GM19043 (cell line): ENCODE measurements at regions not wholly inside any gene's neighbourhood (a gene's known extent, or its start where the extent isn't known, plus 50 kb on each side); places are given as distances from the start of the nearest gene placed in this dataset.
"Not testable (repeated sequence)": the region's sequence is repeated elsewhere in the genome, so short reads cannot be mapped to it uniquely, and the experiment has no call there.

Source experiments
- ATAC-seq: cut with Tn5 transposase; IDR thresholded peaks from one replicate; pipeline ENCODE4 v1.9.1; 2021; ENCODE audit warnings: low read depth; ENCODE audit not compliant: unreplicated experiment

DNA sequence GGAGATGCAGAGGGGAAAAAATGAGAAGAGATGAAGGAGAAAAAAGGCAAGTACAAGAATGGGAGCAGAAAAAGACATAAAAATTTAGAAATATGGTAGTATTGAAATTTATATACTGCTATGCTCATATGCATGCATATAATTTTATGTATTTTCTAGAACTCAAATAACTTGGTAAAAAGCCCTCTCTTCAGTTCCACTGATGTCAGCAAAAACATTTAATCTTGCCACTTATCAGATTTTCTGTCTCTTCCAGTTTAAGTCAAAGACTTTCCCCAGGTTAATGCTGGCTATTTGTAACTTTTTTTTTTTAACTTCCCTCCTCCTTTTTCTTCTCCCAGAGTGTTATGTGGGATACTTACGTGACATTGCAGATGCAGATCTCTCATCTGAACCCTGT, 617.5 kb upstream of the CPEB2 start:
- no peak for ATAC-seq

DNA sequence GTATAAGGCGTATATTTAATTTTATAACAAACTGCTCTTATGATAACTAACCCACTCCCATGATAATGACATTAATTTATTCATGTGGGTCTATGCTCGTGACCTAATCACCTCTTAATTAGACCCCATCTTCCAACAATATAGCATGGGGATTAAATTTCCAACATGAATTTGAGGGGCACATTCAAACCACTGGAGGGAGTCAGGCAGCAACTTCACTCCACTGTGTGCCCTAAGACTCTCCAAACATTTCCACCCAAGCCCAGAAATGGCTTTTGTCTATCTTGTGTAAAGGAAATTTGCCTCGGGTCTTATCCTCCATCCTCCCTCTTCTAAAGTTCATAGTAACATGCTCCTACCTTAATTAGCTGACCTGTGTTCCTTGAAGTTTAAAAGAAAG, 616.1 kb upstream of the CPEB2 start:
- no peak for ATAC-seq

DNA sequence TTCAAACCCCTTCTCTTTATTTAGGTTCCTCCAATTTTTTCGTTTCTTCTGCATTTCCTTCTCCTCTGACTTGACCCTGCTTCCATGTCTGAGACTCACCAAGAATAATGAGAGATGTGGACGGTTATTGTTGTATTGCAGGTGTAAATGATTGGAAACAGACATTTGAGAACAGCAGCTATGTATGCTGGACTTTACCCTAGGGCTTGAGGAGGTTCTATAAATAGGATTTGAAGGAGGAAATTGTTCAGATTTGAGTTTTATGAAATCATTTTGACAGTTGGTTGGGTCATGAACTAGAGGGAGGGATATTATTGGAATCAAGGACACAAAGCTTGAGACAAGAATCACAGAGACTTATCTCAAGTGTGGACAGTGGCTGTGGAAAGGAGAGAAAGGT, 614.6 kb upstream of the CPEB2 start:
- ATAC-seq: no peak

DNA sequence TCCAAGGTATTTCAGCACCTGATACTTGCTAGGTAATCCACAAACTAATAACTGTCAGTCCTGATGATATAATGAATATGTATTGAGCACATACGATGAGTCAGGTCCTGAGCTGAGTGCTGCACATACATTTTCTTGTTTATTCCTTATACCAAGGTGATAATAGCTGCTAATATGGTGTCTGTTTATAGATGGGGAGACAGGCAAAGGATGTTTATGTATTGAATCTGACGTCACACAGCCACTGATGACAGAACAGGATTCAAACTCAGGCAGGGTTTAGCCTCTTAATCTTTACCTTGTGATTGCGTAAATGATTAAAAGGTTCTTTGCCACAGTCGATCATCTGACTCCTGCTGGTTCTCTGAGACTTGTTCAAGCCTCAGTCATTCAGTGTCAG, 609.9 kb upstream of the CPEB2 start:
- ATAC-seq: no peak

DNA sequence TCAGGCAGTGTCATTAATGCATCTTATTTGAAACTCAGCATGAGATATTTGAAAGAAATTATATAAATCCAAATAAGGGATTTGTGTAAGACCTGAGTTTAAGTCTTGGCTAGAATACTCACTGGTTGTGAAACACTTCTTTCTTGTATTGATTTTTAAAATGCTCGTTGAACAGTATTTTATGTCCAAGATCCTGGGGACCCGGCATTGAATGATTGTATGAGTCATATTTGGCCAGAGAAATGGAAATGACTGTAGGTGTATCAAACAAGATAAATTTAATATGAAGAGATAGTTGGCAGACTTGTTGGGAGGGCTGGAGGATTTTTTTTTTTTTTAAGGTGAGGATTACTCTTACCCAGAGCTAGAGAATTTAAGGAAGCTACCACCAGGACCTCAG, 606.1 kb upstream of the CPEB2 start:
- ATAC-seq: no peak

DNA sequence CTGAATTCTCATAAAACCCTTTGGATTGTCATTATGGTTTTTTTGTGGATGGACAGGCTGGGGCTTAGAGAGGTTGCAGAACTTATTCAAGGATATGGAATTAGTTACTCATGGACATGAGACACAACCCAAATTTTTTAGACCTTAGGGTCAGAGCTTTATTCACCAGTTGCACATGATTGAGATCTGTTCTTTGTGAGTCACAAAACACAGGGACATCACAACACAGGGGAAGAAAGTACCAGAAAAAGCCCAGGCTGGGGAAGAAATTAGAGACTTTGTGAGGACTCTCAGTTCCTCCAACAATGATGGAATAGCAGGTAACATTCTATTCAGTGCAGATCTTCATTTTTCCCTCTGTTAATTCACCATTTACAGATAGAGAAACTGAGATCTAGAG, 602.4 kb upstream of the CPEB2 start:
- no peak for ATAC-seq

DNA sequence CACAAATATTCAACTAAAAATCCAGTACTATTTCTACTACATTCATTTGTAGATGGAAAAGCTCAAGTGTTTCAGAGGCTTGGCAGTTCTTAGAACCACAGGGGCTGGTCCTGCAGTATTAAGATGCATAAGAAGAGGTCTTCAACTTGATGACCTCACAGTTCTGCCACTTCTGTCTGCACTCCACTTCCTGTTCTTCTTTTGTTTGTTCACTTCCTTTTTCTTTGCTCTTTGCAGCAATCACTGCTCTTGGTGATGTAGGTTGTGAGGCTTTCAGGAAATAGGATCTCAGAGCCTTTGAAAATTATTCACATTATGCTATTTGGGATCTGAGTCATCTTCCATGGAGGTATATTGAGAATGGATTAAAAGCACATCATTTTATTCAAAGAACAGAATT, 602.0 kb upstream of the CPEB2 start:
- no peak for ATAC-seq

DNA sequence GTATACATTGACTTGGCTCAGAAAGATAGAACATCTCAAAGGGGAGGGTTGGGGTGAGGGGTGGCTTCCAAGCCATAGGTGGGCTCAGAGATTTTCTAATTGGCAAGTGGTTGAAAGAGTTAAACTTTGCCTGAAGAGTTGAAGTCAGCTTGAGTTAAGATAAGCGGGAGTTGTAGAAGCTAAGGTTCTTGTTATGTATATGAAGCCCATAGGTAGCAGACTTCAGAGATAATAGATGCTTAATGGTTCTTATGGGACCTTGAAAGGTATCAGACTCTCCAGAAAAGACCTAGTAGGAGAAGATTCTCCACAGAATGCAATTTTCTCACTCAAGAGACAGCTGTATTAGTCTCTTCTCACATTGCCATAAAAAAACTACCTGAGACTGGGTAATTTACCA, 599.1 kb upstream of the CPEB2 start:
- no peak for ATAC-seq

DNA sequence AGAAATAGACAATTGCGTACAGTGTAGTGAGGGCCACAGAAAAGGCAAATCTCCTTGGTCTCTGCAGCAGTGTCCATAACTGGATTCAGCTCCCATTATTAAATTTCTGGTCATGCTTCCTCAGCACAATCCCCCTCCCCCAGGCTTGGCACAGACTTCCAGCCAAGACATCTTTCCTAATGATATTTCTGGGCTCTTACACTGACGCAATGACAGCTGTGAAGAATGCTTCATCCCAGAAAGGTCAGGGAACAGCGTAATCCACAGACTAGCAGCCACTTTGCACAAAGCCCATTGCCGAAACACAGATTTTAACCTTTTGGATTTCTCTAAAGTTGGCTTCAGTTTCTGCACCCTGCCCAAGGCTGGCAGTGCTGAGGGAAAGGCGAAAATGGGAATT, 597.6 kb upstream of the CPEB2 start:
- no peak for ATAC-seq

DNA sequence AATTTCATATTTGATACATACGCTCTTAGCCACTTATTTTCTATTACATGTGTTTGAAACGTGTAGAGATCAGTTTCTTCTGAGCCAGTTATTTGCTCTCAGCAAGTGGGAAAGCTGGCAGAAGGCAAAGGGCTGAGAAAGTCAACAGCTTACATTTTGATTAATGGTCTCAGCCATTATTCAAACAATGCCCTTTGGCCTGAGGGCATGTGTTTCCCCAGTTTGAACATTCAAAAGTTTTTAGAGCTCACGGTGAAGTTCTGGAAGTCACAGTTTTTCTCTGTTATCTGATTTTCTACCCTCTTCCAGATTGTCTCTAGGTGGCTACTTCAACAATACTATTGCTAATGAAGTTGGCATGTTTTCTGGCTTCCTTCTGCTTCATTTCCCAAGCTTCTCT, 591.8 kb upstream of the CPEB2 start:
- ATAC-seq: no peak

DNA sequence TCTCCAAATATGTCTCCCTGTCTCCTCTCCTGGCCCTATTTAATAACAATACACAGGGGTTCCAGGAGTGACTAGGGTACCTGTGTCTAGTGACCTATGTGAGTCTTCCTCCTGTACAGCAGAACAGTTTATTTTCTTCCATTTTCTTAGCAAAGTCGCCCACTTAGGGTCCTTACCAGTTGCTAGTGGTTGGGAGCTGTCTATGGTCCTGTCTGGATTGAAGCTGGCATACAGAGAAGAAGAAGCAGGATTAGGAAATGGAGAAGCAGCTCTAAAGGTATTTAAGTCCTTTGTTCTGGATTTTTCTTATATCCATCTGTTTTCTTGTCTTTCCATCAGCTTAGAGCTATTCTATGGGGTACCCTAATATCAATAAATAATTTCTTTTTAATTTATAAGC, 587.1 kb upstream of the CPEB2 start:
- ATAC-seq: no peak

DNA sequence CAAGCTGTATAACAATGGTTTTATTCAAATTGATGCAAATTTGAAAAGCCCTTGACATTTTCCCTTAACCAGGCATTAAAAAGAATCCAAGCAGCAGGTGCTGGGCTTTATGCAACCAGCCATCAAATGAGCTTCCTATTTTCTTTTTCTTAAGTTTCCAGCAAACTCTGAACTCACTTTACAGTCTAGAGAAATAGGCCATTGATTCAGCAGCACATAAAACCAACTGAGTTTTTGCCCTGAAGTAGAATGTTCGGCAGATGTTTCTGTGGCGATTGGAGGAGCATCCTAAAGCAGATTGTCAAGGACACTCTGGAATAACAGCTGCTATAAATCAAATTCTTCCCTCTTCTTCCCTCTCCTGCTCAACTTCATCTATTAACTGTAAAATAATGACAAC, 582.8 kb upstream of the CPEB2 start:
- no peak for ATAC-seq

DNA sequence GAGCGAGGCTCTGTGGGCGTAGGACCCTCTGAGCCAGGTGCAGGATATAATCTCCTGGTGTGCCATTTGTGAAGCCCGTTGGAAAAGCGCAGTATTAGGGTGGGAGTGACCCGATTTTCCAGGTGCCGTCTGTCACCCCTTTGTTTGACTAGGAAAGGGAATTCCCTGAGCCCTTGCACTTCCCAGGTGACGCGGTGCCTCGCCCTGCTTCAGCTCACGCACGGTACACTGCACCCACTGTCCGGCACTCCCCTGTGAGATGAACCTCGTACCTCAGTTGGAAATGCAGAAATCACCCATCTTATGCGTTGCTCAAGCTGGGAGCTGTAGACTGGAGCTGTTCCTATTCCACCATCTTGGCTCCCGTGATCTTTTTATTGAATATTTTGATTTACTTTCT, 576.0 kb upstream of the CPEB2 start:
- not testable (repeated sequence) for ATAC-seq

DNA sequence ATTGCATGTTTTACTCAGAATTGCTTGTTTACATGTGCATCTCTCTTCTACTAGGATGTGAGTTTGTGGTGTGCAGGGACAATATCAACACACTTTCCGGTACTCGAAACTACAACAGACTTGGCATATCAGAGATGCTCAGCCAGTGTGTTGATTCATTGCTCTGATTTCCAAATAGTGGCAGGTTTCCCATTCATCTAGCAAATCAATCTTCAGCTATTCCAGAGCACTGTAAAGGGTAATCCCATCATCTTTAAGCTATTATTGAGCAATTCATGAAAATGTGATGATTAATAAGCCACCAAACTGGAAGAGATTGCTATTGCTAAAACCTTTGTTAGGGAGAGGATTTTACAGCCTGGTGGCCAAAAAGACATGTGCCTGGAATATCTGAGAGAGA, 574.2 kb upstream of the CPEB2 start:
- no peak for ATAC-seq

DNA sequence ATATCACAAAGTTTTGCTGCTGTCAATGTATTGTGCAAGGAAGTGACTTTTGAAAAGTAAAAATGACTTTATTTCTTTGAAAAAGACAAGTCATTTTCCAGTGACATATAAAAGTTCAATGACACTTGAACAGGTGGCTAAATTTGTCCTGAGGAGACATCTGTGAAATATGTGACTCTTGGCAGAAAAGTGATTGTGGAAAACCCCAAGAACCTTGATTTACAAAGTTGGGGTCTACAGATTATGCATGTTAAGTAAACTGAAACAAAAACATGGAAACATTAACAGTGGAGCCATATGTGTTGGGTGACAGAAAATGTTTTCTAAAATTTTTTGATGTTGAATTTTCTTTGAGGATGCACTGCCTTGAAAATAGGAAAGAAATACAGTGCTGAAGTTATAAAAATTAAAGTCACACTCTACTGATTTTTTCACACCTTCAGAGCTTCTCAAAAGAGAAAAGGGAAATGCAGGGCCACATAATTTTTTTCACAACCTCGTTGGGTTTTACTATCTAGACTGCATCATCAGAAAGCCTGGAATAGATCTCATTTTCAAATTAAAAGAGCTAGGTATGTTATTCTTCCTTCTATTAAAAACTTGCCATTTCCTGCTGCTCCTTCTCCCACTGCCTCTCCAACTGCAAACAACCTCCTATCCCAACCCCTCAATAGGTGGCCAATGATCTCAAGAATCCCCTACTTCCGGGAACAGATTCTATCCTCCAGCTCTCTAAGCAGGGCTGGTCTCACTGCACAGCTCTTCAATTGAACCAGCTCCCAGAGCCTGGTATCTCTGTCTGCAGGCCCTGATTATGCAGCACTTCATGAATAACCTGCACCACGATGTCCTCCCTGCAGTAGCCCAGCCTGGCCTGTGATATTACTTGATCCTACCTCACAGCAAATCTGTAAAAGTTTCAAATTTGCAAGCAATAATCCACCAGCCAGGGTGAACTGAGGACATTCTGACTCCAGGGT, 570.8 kb upstream of the CPEB2 start:
- ATAC-seq: no peak

DNA sequence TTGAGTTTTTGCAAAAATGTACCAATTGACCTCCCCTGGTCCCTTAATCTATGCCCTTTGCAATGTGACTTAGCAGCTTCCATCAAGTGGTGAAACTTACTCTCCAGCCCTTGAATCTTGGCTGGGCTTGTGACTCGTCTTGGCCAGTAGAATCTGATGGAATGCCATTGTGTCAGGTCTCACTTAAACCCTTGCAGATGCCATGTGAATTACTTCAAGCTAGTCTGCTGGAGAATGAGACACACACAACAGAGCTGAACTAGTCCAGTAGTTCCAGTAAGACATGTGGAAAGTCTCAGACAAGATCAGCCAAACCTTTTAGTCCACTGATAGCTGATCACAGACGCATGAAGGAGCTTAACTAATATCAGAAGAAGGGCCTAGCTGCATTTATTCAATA, 567.8 kb upstream of the CPEB2 start:
- no peak for ATAC-seq

DNA sequence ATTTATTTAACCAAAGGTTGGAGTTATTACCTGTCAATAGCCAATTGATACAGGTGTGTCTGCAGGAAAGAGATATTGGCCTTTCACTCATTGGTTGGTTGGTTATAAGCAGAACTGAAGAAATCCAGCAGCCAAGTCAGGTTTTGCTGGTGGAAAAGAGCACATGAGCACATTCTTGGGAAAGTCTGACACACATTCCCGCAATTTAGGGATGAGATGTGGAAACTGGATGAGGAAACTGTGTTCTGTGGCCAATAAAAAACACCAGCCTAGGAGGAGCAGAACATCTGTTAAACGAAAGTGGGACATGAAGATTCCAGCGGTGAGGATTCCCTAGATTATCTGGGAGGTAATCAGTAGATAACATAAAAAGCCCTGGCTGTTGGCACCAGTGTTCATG, 567.4 kb upstream of the CPEB2 start:
- no peak for ATAC-seq

DNA sequence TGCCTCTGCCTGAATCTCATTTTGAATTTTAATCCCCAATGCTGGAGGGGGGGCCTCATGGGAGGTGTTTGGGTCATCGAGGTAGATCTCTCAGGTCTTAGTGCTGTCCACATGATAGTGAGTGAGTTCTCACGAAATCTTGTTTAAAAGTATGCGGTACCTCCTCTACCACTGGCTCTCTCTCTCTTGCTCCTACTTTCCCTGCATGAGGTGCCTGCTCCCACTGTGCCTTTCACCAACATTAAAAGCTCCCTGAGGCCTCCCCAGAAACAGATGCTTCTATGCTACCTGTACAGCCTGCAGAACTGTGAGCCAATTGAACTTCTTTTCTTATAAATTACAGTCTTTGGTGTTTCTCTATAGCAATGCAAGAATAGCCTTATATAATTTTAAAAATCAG, 560.7 kb upstream of the CPEB2 start:
- ATAC-seq: no peak

DNA sequence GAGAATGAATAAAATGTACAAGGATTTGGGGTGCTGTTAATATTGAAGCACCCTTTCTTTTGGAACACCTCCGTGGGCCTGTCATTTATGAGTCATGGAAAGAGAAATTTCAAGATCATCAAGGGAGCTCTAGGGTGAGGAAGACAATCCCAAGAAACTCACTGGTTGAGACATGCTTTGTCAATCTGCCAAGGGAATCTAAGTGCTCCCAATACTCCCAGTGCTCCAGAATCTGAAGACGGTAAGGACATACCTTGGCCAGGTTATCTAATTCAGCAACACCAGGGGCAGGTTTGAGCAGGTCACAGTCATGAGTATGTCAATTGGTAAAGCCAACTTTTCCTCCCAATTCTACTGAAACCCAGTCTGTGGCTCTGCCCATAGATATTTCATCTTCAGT, 556.4 kb upstream of the CPEB2 start:
- ATAC-seq: no peak

DNA sequence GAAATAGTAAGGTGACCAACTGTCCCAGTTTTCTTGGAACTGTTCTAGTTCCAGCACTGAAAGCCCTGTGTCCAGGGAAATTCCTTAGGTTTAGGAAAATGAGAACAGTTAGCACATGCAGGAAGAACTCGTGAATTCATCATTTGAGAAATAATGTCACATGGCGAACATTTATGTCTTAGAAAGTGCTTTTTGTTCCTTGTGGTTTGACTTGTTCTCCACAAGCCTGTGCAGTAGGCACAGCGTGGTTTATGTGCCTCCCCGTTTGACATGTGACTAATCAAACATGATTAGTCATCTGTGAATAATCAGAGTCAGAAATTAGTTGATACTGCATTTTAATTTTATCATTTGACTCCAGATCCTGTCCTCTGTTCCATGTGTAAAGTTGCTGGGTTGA, 556.0 kb upstream of the CPEB2 start:
- ATAC-seq: no peak

DNA sequence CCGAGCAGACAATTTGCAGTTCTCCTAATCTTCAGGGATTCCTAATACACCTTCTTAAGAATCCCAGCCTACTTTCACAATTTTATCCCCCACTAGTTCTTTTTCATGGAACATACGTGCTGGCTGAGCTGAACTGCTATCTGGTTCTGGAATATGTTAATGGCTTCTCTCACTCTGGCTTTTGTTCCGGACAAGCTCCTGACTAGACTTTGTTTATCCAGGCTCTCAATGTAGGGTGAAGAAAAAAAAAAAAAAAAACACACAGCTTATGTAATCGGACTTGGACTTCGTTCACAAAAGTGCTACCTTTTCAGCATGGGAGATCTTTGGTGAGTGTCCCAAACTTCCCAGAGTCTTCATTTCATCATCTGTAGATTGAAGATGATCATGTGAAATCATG, 555.4 kb upstream of the CPEB2 start:
- ATAC-seq: no peak

DNA sequence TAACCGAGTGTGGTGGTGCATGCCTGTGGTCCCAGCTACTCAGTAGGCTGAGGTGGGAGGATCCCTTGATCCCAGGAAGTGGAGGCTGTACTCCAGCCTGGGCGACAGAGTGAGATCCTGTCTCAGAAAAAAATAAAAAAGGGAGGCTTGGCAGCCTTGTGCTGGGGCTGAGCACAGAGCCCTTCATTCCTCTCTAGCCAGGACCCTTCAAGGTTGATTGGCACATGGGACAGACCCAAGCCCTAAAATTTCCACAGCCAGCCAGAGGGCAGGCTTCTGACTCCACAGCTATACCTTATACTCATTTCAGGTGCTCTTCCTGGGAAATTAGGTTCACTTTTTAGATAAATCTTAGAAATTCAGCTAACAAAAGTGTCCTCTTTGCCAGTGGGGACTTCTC, 553.0 kb upstream of the CPEB2 start:
- no peak for ATAC-seq

DNA sequence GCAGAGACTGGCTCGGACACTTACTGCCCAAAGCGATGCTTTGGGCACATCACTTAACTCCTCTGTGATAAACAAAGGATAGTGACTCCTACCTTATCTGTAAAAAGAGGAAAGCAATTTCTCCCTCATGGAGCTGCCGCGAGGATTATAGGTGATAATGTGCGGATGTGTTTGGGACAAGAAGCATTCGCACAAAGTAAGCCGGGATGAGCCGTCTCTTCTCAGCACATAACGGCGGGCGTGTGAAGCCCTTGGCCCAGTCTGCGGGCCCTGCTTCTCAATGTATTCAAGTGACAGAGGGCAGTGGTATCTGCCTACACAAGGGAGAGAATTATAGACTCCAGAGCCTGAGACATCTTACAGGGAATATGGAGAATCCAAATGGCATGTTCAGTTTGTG, 550.3 kb upstream of the CPEB2 start:
- ATAC-seq: no peak
